Heart left ventricle (tissue), 13 donors: ENCODE measurements at regions not wholly inside any gene's neighbourhood (a gene's known extent, or its start where the extent isn't known, plus 50 kb on each side); places are given as distances from the start of the nearest gene placed in this dataset.

Source experiments
- CTCF ChIP-seq, 12 donors: fragments of 200-600 bp; sonication (generic) in 4 of 12; IDR thresholded peaks; one replicate each; pipeline versions ENCODE4 v1.5.0 to v1.8.0; 2018 to 2022; ENCODE audit warnings: antibody characterized with exemption in 12 of 12, mild to moderate bottlenecking in 5 of 12
- POLR2A ChIP-seq, 2 donors: fragments of 450-650 bp; IDR thresholded peaks; one replicate each; pipeline ENCODE4 v1.6.1; 2017; ENCODE audit warnings: antibody characterized with exemption in 2 of 2, mild to moderate bottlenecking in 2 of 2, moderate library complexity in 2 of 2
- donor health status: ischemic (EF 13 %, LVEDD 7.1; RV severe dilation, severe dysfunction).
- donor health status: DM: no; HTN: yes; CAD: no.
- donor health status: DM: no; HTN: no; CAD: no.
- donor health status: ischemic (EF 25% LVEDD 6.9; RV normal size, moderate dysfunction).
- donor health status: ischemic (EF 25% LVEDD 5.7; RV mildly dilated, moderate dysfunction).
- donor health status: ischemic (EF 35%, LVEDD 5.7; RV mildly dilated, moderate dysfunction).
- donor health status: nonischemic (EF 11% LVEDD 7.7; RV severe dilation, severe dysfunction).
- donor health status: DM: yes; HTN: yes; CAD: no.
- donor health status: PGD.
- donor health status: ischemic (EF 29% LVEDD 5.4; RV normal size, mild dysfunction).
- donor health status: nonischemic (EF 23%, LVEDD 6.1; RV moderate dilation, normal function).

- TF ChIP-seq CTCF (IDR thresholded peaks at IDR 0.05) (no peak), POLR2A (IDR thresholded peaks at IDR 0.05) (no peak)
These were observed 468.0 kb downstream of the EPHA5 start for GRCh38 chr4:65202165-65202852.
